Vagina (tissue), 2 donors: ENCODE measurements at regions not wholly inside any gene's neighbourhood (a gene's known extent, or its start where the extent isn't known, plus 50 kb on each side); places are given as distances from the start of the nearest gene placed in this dataset.

Experiments
- DNase-seq, 2 donors: peaks; one replicate each; pipeline ENCODE4 v3.0.0-alpha.2; 2017; ENCODE audit errors: extremely low spot score in 2 of 2
- H3K27ac ChIP-seq: fragments of 200-600 bp; sonication (generic); one replicate; pipeline ENCODE4 v1.5.1; 2019
- H3K27me3 ChIP-seq: fragments of 200-600 bp; sonication (generic); one replicate; pipeline ENCODE4 v1.5.1; 2019
- H3K36me3 ChIP-seq, 2 donors: fragments of 200-600 bp; sonication (generic); one replicate each; pipeline ENCODE4 v1.5.1; 2017 to 2019
- H3K4me1 ChIP-seq: fragments of 200-600 bp; sonication (generic); one replicate; pipeline ENCODE4 v1.5.1; 2019
- H3K4me3 ChIP-seq, 2 donors: fragments of 200-600 bp; sonication (generic); 1 replicate in 1 of 2; 2 replicates in 1 of 2; pipeline ENCODE4 v1.5.1; 2016 to 2019
- H3K9me3 ChIP-seq: fragments of 200-600 bp; sonication (generic); one replicate; pipeline ENCODE4 v1.5.1; 2019
- CTCF ChIP-seq, 3 experiments: fragments of 450-650 bp in 2 of 3; fragments of 200-600 bp in 1 of 3; sonication (generic) in 1 of 3; IDR thresholded peaks; one replicate each; pipeline ENCODE4 v1.5.1; 2017 to 2019; ENCODE audit warnings: antibody characterized with exemption in 3 of 3, mild to moderate bottlenecking in 2 of 3, moderate library complexity in 2 of 3
- POLR2A ChIP-seq, 2 donors: fragments of 450-650 bp; IDR thresholded peaks; one replicate each; pipeline ENCODE4 v1.6.1; 2017; ENCODE audit warnings: antibody characterized with exemption in 2 of 2, mild to moderate bottlenecking in 2 of 2, moderate library complexity in 2 of 2
- POLR2AphosphoS5 ChIP-seq, 2 donors: sonication (generic); formaldehyde crosslinking; IDR thresholded peaks; one replicate each; pipeline ENCODE4 v1.9.0; 2017; ENCODE audit warnings: antibody characterized with exemption in 2 of 2, mild to moderate bottlenecking in 2 of 2, low read depth in 1 of 2; ENCODE audit not compliant: insufficient read depth in 1 of 2
- intact Hi-C: fragments of 100-400 bp; cut with DNase I; formaldehyde crosslinking; loops from one replicate; pipeline ENCODE4 v1.15.1; 2023

- Histone ChIP-seq H3K4me3 (no peak overlapping the region), H3K36me3 (no peaks in the 10 kb centered on the region), H3K27ac (no peak overlapping the region), H3K4me1 (no peaks in the 10 kb centered on the region), H3K9me3 (peaks cover 16% of the 10 kb centered on the region), H3K27me3 (no peaks in the 10 kb centered on the region)
- DNase-seq: no peak
- TF ChIP-seq POLR2AphosphoS5 (IDR thresholded peaks at IDR 0.05; ENCODE audit: insufficient read depth in 1 of 2, low read depth in 1 of 2) (no peak), POLR2A (IDR thresholded peaks at IDR 0.05) (no peak), CTCF (IDR thresholded peaks at IDR 0.05) (no peak)
- intact Hi-C loops: no loop called here
Measured at GRCh38 chr15:49758456-49758855, 137.6 kb downstream of the DTWD1 start.

GRCh38 chr15:49758856-49759255 is 138.0 kb downstream of the DTWD1 start:
- H3K27me3 ChIP-seq: no peaks in the 10 kb centered on the region
- no peak for TF ChIP-seq POLR2AphosphoS5 (IDR thresholded peaks at IDR 0.05; ENCODE audit: insufficient read depth in 1 of 2, low read depth in 1 of 2)
- TF ChIP-seq CTCF (IDR thresholded peaks at IDR 0.05): no peak
- no peak for TF ChIP-seq POLR2A (IDR thresholded peaks at IDR 0.05)
- H3K27ac ChIP-seq: no peak overlapping the region
- no peak for DNase-seq
- H3K4me1 ChIP-seq: no peaks in the 10 kb centered on the region
- intact Hi-C loops: no loop called here
- no peaks in the 10 kb centered on the region for H3K36me3 ChIP-seq
- H3K4me3 ChIP-seq: no peak overlapping the region
- peaks cover 16% of the 10 kb centered on the region for H3K9me3 ChIP-seq

- no peaks in the 10 kb centered on the region for H3K4me1 ChIP-seq
- H3K4me3 ChIP-seq: no peak overlapping the region
- peaks cover 16% of the 10 kb centered on the region for H3K9me3 ChIP-seq
- no peaks in the 10 kb centered on the region for H3K36me3 ChIP-seq
- no peaks in the 10 kb centered on the region for H3K27me3 ChIP-seq
- no peak for DNase-seq
- intact Hi-C loops: no loop called here
- TF ChIP-seq POLR2A (IDR thresholded peaks at IDR 0.05): no peak
- TF ChIP-seq POLR2AphosphoS5 (IDR thresholded peaks at IDR 0.05; ENCODE audit: insufficient read depth in 1 of 2, low read depth in 1 of 2): no peak
- TF ChIP-seq CTCF (IDR thresholded peaks at IDR 0.05): no peak
- H3K27ac ChIP-seq: no peak overlapping the region
Measured at GRCh38 chr15:49760749-49761148, 139.9 kb downstream of the DTWD1 start.

GRCh38 chr15:49769225-49769624 is 148.4 kb downstream of the DTWD1 start:
- H3K27me3 ChIP-seq: no peaks in the 10 kb centered on the region
- H3K27ac ChIP-seq: peak overlapping the region; percentile 22

GRCh38 chr15:49789436-49789835 is 168.6 kb downstream of the DTWD1 start:
- H3K4me1 ChIP-seq: no peaks in the 10 kb centered on the region
- TF ChIP-seq CTCF (IDR thresholded peaks at IDR 0.05) (no peak), POLR2A (IDR thresholded peaks at IDR 0.05) (no peak), POLR2AphosphoS5 (IDR thresholded peaks at IDR 0.05; ENCODE audit: insufficient read depth in 1 of 2, low read depth in 1 of 2) (no peak)
- intact Hi-C loops: no loop called here
- DNase-seq: no peak
- no peaks in the 10 kb centered on the region for H3K9me3 ChIP-seq
- no peaks in the 10 kb centered on the region for H3K27me3 ChIP-seq
- H3K4me3 ChIP-seq: no peak overlapping the region
- no peaks in the 10 kb centered on the region for H3K36me3 ChIP-seq
- H3K27ac ChIP-seq: no peak overlapping the region

More at GRCh38 chr15:49769225-49769624, 148.4 kb downstream of the DTWD1 start:
- Histone ChIP-seq H3K9me3 (no peaks in the 10 kb centered on the region), H3K4me3 (no peak overlapping the region), H3K4me1 (no peaks in the 10 kb centered on the region), H3K36me3 (no peaks in the 10 kb centered on the region)
- TF ChIP-seq CTCF (IDR thresholded peaks at IDR 0.05) (no peak), POLR2AphosphoS5 (IDR thresholded peaks at IDR 0.05; ENCODE audit: insufficient read depth in 1 of 2, low read depth in 1 of 2) (peak; percentile 19 to 65)
- DNase-seq: no peak
- intact Hi-C loops: no loop called here
